Suppressor macrophage treated with lipopolysaccharide for 1 hour (primary cell): ENCODE measurements at regions not wholly inside any gene's neighbourhood (a gene's known extent, or its start where the extent isn't known, plus 50 kb on each side); places are given as distances from the start of the nearest gene placed in this dataset.
"Not testable (repeated sequence)": the region's sequence is repeated elsewhere in the genome, so short reads cannot be mapped to it uniquely, and the experiment has no call there.

Experiments used
- DNase-seq, 3 donors: peaks; one replicate each; pipeline ENCODE4 v3.0.0-alpha.2; 2020 to 2022

DNA sequence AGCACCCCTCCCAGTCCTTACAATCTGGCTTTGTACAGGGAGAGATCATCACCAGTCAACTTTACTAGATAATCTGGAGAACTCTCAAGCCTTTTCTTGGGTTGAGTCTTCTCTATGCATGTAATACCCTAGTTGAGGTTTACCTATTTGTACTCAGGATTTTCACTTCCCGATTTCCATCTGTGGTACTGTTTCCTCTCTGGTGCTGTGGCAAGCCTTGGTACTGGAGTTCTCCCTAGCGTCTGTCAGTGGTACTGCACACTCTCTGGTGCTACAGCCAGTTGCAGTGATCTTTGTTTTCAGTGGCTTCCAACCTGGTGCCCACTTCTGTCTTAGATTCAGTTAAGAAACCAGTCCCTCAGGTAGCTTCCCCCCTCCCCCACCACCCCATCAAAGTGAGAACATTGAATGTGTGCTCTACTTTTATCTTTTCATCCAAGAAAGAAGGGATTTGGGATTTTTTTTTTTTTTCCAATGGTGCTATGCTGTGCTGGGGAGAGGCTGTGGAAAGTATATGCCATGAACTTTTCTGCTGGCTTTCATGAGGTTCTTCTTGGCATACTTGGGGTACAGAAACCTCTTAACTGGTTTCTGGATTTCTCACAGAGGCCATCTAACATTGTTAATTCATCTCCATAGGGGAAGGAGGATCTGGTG, 69.4 kb upstream of the EVL start:
- peak; percentile 82 to 85 (median 84) for DNase-seq

DNA sequence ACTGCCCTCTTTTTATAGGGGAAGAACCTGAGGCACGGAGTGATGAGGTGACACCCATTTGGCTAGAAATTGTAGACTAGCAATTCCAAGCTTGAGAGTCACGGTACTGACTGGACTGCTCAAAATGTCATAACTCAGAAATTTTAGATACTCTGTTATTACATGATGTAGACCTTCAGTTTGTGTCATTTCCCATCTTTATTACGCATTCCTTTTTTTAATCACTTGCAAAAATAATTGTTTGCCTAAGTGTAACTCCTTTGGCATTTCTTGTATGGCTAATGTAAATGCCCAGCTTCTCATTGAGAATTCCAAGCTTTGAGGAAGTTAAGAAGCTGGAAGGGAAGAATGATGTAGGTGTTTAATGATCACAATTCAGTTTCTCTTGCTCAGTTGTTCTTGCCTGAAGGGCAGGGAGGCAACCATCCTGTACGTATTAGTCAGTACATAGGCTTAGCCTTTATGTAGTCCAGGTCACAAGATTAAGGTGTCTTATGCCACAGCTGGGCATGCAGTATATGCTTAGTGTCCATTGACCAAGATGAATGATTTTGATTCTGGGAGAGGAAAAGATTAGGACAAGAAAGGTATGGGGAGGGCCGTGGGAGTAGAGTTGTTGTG, 68.2 kb upstream of the EVL start:
- no peak for DNase-seq

DNA sequence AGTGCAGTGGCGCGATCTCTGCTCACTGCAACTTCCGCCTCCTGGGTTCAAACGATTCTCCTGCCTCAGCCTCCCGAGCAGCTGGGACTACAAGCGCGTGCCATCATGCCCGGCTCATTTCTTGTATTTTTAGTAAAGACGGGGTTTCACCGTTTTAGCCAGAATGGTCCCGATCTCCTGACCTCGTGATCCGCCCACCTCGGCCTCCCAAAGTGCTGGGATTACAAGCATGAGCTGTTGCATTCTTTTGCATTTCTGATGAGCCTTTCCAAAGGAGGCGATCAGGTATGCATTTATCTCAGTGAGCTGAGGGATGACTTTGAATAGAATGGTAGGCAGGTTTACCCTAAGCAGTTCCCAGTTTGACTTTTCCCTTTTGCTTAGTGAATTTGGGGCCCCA, 64.8 kb upstream of the EVL start:
- not testable (repeated sequence) for DNase-seq

DNA sequence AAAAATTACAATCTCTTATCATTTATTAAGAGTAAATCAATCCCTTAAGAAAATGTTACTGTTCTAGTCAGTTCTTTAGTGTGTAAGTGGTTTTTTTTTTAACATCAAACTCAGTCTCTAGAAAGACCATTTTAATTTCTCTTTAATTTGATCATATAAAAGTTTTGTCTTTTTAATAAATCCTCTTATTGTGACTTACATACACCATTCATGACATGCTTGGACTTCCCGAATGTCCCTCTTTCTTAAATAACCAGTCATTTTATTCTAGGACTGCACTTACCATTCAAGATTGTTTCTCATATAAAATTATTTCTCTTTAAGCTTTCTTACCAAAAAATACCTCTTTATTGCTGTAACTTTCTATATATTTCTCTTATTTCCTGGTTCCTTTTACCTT, 60.8 kb upstream of the EVL start:
- DNase-seq = no peak

DNA sequence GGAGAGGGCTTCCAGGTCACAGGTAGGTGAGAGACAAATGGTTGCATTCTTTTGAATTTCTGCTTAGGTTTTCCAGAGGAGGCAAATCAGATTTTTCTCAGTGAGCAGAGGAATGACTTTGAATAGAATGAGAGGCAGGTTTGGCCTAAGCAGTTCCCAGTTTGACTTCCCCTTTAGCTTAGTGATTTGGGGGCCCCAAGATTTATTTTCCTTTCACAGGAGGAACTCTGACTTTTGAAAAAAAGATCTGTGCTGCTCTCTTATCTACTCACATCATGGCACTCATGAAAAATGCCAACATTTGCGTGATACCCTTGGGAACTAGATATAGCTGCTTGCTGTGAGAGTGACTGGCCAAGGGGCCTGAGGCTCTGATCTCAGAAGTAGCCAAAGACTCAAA, 58.0 kb upstream of the EVL start:
- DNase-seq = peak in 1 of 3 donors; percentile 19

DNA sequence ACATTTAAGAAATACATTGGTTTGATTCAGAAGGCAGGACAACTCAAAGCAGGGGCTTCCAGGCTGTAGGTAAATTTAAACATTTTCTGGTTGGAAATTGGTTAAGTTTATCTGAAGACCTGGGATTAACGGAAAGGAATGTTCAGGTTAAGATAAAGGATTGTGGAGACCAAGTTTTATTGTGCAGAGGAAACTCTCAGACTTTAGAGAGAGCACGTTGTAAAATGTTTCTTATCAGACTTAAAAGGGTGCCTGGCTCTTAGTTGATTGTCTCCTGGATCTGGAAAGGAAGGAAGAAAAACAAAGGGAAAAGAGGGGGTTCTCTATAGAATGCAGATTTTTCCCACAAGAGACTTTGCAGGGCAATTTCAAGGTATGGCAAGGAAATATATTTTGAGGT, 55.4 kb upstream of the EVL start:
- not testable (repeated sequence) for DNase-seq

DNA sequence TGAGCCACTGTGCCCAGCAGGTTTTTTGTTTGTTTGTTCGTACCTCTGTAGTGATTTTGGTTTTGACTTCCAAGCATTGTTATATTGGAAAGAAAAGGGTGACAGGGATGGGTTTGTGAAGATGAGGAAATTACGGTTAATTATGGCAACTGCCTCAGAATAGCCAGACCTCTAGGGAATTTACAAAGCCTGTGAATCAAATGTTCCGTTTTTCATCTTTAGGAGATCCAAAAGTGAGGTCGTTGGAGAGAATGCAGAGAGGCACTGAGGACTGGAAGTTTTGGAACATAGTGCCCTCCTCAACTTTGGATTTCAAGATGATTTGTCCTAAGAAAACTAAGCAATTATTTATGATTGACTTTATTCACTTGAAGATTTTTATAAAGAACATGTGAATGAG, 54.5 kb upstream of the EVL start:
- DNase-seq = no peak

DNA sequence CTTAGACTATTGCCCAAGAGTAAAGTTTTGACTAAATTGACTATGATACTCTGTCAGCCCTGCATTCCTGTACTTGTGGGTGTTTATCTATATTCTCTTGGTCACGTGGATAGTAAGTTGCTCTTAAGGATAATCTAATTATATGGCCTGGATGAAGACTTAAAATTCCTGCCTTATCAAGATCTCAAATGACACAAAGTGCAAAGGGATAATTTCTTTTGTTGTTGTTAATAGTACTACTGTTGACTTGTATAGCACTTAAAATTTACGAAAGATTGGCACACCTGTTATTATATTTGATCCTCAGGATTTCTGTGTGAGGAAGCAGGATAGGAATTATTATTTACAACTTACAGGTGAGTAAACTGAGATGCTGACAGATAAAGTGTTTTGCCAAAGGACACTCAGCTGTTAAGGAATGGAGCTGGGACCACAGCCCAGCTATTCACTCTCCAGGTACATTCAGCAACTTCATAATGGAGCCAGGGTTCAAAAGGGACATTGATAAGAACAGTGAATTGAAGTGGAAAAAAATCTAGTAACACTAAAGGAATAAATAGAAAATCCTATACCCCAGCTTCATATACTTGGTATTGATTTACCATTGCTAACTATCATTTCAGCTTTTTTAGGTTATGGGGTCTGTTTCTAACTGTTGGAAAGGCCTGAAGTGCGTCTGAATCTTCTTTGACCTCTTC, 53.4 kb upstream of the EVL start:
- no peak for DNase-seq

DNA sequence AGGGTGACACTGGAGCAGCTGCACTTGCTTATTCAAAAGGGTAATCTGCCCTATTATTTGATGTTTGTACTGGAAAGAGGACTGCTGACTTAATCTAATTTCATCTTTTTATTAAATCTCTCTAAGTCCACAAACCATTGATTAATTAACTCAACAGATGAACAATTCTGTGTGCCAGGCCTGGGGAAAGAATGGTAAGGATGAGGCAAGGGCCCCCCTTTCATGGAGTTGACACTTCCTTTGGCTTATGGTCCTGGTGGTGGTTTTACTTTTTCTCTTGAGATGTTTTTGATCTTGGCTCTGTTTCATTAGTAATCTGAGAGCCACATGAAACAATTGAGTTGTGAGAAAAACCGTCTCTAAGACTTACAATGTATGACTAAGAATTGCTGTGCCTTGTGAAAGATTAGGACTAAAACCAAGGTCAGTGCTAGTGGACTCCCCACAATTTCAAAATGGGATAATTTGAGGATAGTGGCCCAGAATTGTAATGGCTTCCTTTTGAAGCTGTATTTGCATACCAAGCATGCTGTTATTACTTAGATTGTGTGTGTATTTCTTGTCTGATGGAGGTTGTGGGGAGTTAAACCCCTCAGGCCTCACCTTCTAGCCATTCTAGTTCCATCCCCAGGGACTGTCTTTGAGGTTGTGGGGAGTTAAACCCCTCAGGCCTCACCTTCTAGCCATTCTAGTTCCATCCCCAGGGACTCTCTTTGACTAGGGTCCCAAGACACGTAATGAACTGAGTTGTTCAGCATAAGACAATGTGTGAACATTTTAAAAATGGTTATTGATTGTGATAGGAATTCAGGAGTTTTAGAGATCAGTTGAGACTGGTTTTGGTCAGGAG, 52.5 kb upstream of the EVL start:
- DNase-seq = peak; percentile 31 to 58 (median 57)

DNA sequence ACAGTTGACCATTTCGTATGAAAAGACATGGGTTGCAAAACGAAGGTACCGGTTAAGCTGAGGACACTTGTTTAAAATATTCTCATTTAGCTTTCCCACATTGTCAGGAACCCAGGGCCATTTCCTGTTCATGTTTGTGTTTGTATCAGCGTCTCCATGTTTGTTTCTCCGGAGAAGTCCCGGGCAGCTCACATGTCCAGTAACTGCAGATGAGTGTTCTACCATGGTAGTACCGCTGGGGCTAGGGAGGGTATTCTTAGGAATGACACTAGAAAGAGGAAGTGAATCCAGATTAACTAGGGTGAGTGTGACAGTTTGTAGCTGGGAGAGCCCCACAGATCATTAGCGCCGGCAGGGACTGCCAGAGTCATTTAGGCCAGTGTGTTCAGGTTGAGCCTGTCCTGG, 50.0 kb upstream of the EVL start:
- DNase-seq = peak; percentile 82 to 89 (median 82)
